WI38 (cell line): ENCODE measurements at regions not wholly inside any gene's neighbourhood (a gene's known extent, or its start where the extent isn't known, plus 50 kb on each side); places are given as distances from the start of the nearest gene placed in this dataset.
"Not testable (repeated sequence)": the region's sequence is repeated elsewhere in the genome, so short reads cannot be mapped to it uniquely, and the experiment has no call there.

Experiments
- H3K4me3 ChIP-seq: 2 replicates; pipeline ENCODE4 v1.5.1; 2011; ENCODE audit warnings: low read depth, mild to moderate bottlenecking, control low read depth, low read length
- CTCF ChIP-seq: IDR thresholded peaks from 2 replicates; pipeline ENCODE4 v1.5.1; 2012; ENCODE audit warnings: low read depth, mild to moderate bottlenecking, control low read depth, low read length

- no peak overlapping the region for H3K4me3 ChIP-seq
- TF ChIP-seq CTCF: no peak
Observed at GRCh38 chr5:106085556-106085955, 1585.2 kb downstream of the EFNA5 start.

GRCh38 chr5:106085136-106085535 lies 1585.6 kb downstream of the EFNA5 start:
- no peak overlapping the region for H3K4me3 ChIP-seq
- TF ChIP-seq CTCF: no peak

- no peak overlapping the region for H3K4me3 ChIP-seq
- no peak for TF ChIP-seq CTCF
Observed at GRCh38 chr5:106080535-106080934, 1590.2 kb downstream of the EFNA5 start.

- TF ChIP-seq CTCF: no peak
- H3K4me3 ChIP-seq: no peak overlapping the region
Observed at GRCh38 chr5:106076655-106077054, 1594.1 kb downstream of the EFNA5 start.

- no peak overlapping the region for H3K4me3 ChIP-seq
- no peak for TF ChIP-seq CTCF
Observed at GRCh38 chr5:106072208-106072607, 1598.5 kb downstream of the EFNA5 start.

GRCh38 chr5:106047341-106047740 lies 1623.4 kb downstream of the EFNA5 start:
- TF ChIP-seq CTCF: no peak
- H3K4me3 ChIP-seq: no peak overlapping the region

GRCh38 chr5:106032069-106032468 lies 1638.7 kb downstream of the EFNA5 start:
- not testable (repeated sequence) for H3K4me3 ChIP-seq

- TF ChIP-seq CTCF: no peak
- no peak overlapping the region for H3K4me3 ChIP-seq
Observed at GRCh38 chr5:106028314-106028713, 1642.4 kb downstream of the EFNA5 start.
